Stimulated activated naive CD8-positive, alpha-beta T cell treated with anti-CD3 and anti-CD28 coated beads, Interleukin-15, amount 100 ng/mL, for 72 hours (primary cell): ENCODE measurements at regions not wholly inside any gene's neighbourhood (a gene's known extent, or its start where the extent isn't known, plus 50 kb on each side); places are given as distances from the start of the nearest gene placed in this dataset.

Experiments used
- ATAC-seq: fragments of 150-1000 bp; cut with Tn5 transposase; 2 replicates; pipeline ENCODE4 v1.10.0; 2021; ENCODE audit warnings: mild to moderate bottlenecking, moderate library complexity
- DNase-seq, 2 donors: peaks; one replicate each; pipeline ENCODE4 v3.0.0; 2021 to 2022
- H3K27ac Mint-ChIP-seq, 2 donors: one replicate each; pipeline ENCODE4 v1.8.0; 2022; ENCODE audit warnings: mild to moderate bottlenecking in 2 of 2, mixed read lengths in 2 of 2, moderate library complexity in 2 of 2
- H3K27me3 Mint-ChIP-seq: one replicate; pipeline ENCODE4 v1.8.0; 2022; ENCODE audit warnings: mixed read lengths
- H3K4me1 Mint-ChIP-seq: one replicate; pipeline ENCODE4 v1.8.0; 2022; ENCODE audit warnings: mild to moderate bottlenecking, mixed read lengths
- H3K4me3 Mint-ChIP-seq, 2 donors: one replicate each; pipeline ENCODE4 v1.8.0; 2022; ENCODE audit warnings: mild to moderate bottlenecking in 2 of 2, mixed read lengths in 2 of 2, moderate library complexity in 1 of 2
- H3K9me3 Mint-ChIP-seq, 2 donors: one replicate each; pipeline ENCODE4 v1.8.0; 2022; ENCODE audit warnings: mixed read lengths in 2 of 2

- Mint-ChIP-seq H3K4me3 (no peak overlapping the region), H3K27me3 (no peaks in the 10 kb centered on the region), H3K9me3 (peaks cover 0 to 7% of the 10 kb centered on the region in 2 donors), H3K4me1 (no peaks in the 10 kb centered on the region), H3K27ac (no peak overlapping the region)
- DNase-seq (no peak), ATAC-seq (no peak)
These were observed 104.4 kb upstream of the ADARB2 start for GRCh38 chr10:1841759-1842158.

GRCh38 chr10:1829712-1830111 is 92.4 kb upstream of the ADARB2 start:
- Mint-ChIP-seq H3K4me3 (no peak overlapping the region), H3K4me1 (no peaks in the 10 kb centered on the region), H3K27ac (no peak overlapping the region), H3K9me3 (peaks cover 0 to 8% of the 10 kb centered on the region in 2 donors), H3K27me3 (peaks cover 11% of the 10 kb centered on the region)
- ATAC-seq (no peak), DNase-seq (no peak)

DNA sequence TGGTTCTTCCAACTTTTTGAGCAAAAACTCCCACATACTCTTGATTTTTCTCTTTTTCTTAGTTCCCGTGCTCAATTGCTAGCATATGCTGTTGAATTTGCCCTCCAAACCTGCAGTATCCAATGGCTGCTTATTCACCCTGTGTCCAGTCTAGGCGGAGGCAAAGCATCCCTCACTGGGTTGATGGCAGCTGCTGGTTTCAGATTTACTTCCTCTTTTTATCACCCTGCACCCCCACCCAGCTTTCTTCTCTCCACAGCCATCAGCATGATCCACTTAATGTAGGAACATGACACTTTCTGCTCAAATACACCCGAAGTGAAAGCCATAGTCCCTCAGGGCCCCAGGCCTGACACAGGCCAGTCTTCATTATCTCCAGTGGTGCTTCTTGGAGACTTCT is 87.6 kb upstream of the ADARB2 start:
- H3K4me1 Mint-ChIP-seq, result no peaks in the 10 kb centered on the region
- ATAC-seq (no peak), DNase-seq (no peak)
- H3K27me3 Mint-ChIP-seq, result peaks cover 21% of the 10 kb centered on the region
- H3K27ac Mint-ChIP-seq, result peak overlapping the region in 1 of 2 donors; percentile 50
- no peak overlapping the region for H3K4me3 Mint-ChIP-seq
- H3K9me3 Mint-ChIP-seq, result peaks cover 0 to 8% of the 10 kb centered on the region in 2 donors

DNA sequence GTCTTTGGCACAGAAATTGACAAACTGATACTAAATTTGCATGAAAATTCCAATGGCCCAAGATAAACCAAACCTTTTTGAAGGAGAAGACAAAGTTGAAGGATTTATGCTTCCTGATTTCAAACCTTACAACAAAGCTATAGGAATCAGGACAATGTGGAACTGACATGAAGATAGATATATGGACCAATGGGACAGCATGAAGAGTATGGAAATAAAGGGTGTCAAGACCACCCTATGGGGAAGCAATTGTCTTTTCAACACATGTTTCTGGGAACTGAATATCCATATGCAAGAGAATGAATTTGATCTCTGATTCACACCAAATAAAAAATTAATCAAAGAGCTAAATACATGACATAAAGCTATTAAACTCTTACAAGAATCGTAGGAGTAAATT is 77.2 kb upstream of the ADARB2 start:
- Mint-ChIP-seq H3K4me1 (no peaks in the 10 kb centered on the region), H3K27ac (no peak overlapping the region), H3K27me3 (no peaks in the 10 kb centered on the region), H3K9me3 (peaks cover 7 to 10% of the 10 kb centered on the region in 2 donors), H3K4me3 (no peak overlapping the region)
- DNase-seq, result no peak
- ATAC-seq, result no peak

DNA sequence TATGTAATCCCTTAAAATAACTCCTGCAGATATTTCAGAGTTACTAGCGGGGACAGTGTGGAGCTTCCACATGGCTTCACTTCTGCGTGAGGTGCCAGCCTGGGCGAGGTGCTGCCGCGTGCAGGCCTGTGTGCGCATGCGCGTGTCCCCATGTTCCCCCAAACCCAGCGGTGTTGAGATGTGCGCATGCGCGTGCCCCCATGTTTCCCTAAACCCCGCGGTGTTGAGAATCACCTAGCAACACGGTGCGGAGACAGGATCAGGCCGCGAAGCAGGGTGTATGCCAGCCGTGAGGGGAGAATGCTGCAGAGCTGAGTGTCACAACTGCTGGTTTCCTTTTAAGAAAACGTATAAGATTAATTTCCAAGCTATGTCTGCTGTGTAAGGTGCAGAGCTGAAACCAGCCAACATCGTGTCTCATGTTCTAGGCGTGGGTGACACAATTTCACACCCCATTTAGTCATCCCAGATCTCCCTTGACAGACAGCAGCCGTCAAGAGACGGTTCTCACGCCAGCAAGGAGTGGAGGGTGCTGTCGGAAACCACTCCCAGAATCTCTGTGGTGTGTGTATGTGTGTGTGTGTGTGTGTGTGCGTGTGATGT is 71.9 kb upstream of the ADARB2 start:
- H3K9me3 Mint-ChIP-seq, result no peaks in the 10 kb centered on the region
- H3K27ac Mint-ChIP-seq, result no peak overlapping the region
- no peak for DNase-seq
- no peak overlapping the region for H3K4me3 Mint-ChIP-seq
- peak; percentile 39 for ATAC-seq
- no peaks in the 10 kb centered on the region for H3K4me1 Mint-ChIP-seq
- no peaks in the 10 kb centered on the region for H3K27me3 Mint-ChIP-seq

GRCh38 chr10:1807924-1808323 is 70.6 kb upstream of the ADARB2 start:
- no peak for DNase-seq
- no peak overlapping the region for H3K27ac Mint-ChIP-seq
- no peaks in the 10 kb centered on the region for H3K27me3 Mint-ChIP-seq

GRCh38 chr10:1807196-1807595 is 69.9 kb upstream of the ADARB2 start:
- ATAC-seq (no peak), DNase-seq (no peak)
- no peaks in the 10 kb centered on the region for H3K9me3 Mint-ChIP-seq
- no peak overlapping the region for H3K4me3 Mint-ChIP-seq
- no peaks in the 10 kb centered on the region for H3K4me1 Mint-ChIP-seq
- H3K27ac Mint-ChIP-seq, result no peak overlapping the region
- no peaks in the 10 kb centered on the region for H3K27me3 Mint-ChIP-seq

More at GRCh38 chr10:1807924-1808323, 70.6 kb upstream of the ADARB2 start:
- ATAC-seq, result no peak
- Mint-ChIP-seq H3K4me3 (no peak overlapping the region), H3K9me3 (no peaks in the 10 kb centered on the region), H3K4me1 (no peaks in the 10 kb centered on the region)

- H3K27me3 Mint-ChIP-seq, result no peaks in the 10 kb centered on the region
- ATAC-seq (no peak), DNase-seq (no peak)
- no peaks in the 10 kb centered on the region for H3K9me3 Mint-ChIP-seq
- no peak overlapping the region for H3K4me3 Mint-ChIP-seq
- no peak overlapping the region for H3K27ac Mint-ChIP-seq
- no peaks in the 10 kb centered on the region for H3K4me1 Mint-ChIP-seq
These were observed 65.1 kb upstream of the ADARB2 start for GRCh38 chr10:1802413-1802812.

DNA sequence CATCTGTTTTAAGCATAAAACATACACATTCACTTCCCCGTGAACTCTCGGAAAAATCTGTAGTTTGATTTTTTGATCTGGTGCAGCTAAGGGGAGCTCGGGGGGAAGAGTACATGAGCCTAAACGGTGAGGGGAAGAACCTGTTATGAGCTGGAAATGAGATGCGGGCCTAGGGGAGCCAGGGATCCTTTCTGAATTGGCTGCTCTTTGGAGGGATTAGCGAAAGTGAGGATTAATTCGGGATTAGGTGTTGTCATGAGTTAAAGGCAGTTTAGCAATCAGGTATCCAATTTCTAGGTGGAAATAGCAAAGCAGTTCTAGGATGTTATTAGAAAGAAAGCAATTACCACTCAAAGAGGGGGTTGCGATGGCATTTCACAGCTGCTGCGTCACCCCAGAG is 51.1 kb upstream of the ADARB2 start:
- no peaks in the 10 kb centered on the region for H3K9me3 Mint-ChIP-seq
- no peak for DNase-seq
- H3K4me3 Mint-ChIP-seq, result no peak overlapping the region
- no peak for ATAC-seq
- H3K27me3 Mint-ChIP-seq, result peaks cover 8% of the 10 kb centered on the region
- H3K27ac Mint-ChIP-seq, result no peak overlapping the region
- no peaks in the 10 kb centered on the region for H3K4me1 Mint-ChIP-seq
